PFSK-1 (cell line): ENCODE measurements at regions not wholly inside any gene's neighbourhood (a gene's known extent, or its start where the extent isn't known, plus 50 kb on each side); places are given as distances from the start of the nearest gene placed in this dataset.

ENCODE experiments used
- FOXP2 ChIP-seq: optimal IDR thresholded peaks from 2 replicates; pipeline ENCODE3; 2011; ENCODE audit warnings: borderline replicate concordance, control low read depth, inconsistent platforms; ENCODE audit not compliant: insufficient read depth; ENCODE audit errors: extremely low read length, extremely low read depth
- POLR2AphosphoS5 ChIP-seq: IDR thresholded peaks from 2 replicates; pipeline ENCODE4 v1.6.1; 2012; ENCODE audit warnings: low read depth, mild to moderate bottlenecking, control low read depth, low read length, moderate library complexity
- SIN3A ChIP-seq: IDR thresholded peaks from 2 replicates; pipeline ENCODE4 v1.6.1; 2012; ENCODE audit warnings: mild to moderate bottlenecking, low read length, moderate library complexity, borderline replicate concordance; ENCODE audit not compliant: insufficient read depth
- TAF1 ChIP-seq: IDR thresholded peaks from 2 replicates; pipeline ENCODE4 v1.6.1; 2012; ENCODE audit warnings: low read length, control low read depth, borderline replicate concordance; ENCODE audit not compliant: insufficient read depth
- TF ChIP-seq, protein P1 (sequence below), 2 experiments: IDR thresholded peaks; 2 replicates each; pipeline versions ENCODE4 v1.6.1 to v1.8.0; 2011 to 2012; ENCODE audit warnings: low read depth in 2 of 2, low read length in 2 of 2, control low read depth in 1 of 2, inconsistent platforms in 1 of 2, mild to moderate bottlenecking in 1 of 2, moderate library complexity in 1 of 2; ENCODE audit not compliant: insufficient read depth in 1 of 2

GRCh38 chr1:4002061-4002521 lies 102.0 kb upstream of the C1orf174 start:
- TF ChIP-seq FOXP2 (no peak), TAF1 (no peak), SIN3A (no peak), POLR2AphosphoS5 (no peak)
- TF ChIP-seq, protein P1, sequence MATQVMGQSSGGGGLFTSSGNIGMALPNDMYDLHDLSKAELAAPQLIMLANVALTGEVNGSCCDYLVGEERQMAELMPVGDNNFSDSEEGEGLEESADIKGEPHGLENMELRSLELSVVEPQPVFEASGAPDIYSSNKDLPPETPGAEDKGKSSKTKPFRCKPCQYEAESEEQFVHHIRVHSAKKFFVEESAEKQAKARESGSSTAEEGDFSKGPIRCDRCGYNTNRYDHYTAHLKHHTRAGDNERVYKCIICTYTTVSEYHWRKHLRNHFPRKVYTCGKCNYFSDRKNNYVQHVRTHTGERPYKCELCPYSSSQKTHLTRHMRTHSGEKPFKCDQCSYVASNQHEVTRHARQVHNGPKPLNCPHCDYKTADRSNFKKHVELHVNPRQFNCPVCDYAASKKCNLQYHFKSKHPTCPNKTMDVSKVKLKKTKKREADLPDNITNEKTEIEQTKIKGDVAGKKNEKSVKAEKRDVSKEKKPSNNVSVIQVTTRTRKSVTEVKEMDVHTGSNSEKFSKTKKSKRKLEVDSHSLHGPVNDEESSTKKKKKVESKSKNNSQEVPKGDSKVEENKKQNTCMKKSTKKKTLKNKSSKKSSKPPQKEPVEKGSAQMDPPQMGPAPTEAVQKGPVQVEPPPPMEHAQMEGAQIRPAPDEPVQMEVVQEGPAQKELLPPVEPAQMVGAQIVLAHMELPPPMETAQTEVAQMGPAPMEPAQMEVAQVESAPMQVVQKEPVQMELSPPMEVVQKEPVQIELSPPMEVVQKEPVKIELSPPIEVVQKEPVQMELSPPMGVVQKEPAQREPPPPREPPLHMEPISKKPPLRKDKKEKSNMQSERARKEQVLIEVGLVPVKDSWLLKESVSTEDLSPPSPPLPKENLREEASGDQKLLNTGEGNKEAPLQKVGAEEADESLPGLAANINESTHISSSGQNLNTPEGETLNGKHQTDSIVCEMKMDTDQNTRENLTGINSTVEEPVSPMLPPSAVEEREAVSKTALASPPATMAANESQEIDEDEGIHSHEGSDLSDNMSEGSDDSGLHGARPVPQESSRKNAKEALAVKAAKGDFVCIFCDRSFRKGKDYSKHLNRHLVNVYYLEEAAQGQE (IDR thresholded peaks at IDR 0.05; ENCODE audit: insufficient read depth in 1 of 2, low read depth in 2 of 2, low read length in 2 of 2) = no peak

DNA sequence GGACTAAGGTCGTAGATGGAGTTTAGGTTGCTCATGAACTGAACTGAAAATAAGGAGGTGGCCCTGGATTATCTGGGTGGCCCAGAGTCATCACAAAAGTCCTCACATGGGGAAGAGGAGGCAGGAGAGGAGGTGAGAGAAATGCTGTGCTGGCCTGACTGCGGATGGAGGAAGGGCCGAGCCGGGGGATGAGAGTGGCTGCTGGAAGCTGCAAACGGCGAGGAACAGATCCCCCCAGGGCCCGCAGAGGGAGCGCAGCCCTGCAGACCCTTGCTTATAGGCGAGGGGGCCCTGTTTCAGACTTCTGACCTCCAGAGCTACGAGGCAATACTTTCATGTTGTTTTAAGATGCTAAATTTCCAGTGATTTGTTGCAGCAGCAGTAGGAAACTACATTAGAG lies 102.7 kb upstream of the C1orf174 start:
- no peak for TF ChIP-seq TAF1
- no peak for TF ChIP-seq POLR2AphosphoS5
- TF ChIP-seq SIN3A = no peak
- TF ChIP-seq FOXP2 = no peak
- TF ChIP-seq, protein P1 (IDR thresholded peaks at IDR 0.05; ENCODE audit: insufficient read depth in 1 of 2, low read depth in 2 of 2, low read length in 2 of 2) = no peak

GRCh38 chr1:4003846-4004505 lies 103.9 kb upstream of the C1orf174 start:
- TF ChIP-seq TAF1 = no peak
- TF ChIP-seq, protein P1 (IDR thresholded peaks at IDR 0.05; ENCODE audit: insufficient read depth in 1 of 2, low read depth in 2 of 2, low read length in 2 of 2) = no peak
- TF ChIP-seq POLR2AphosphoS5 = no peak
- no peak for TF ChIP-seq SIN3A
- TF ChIP-seq FOXP2 = no peak

DNA sequence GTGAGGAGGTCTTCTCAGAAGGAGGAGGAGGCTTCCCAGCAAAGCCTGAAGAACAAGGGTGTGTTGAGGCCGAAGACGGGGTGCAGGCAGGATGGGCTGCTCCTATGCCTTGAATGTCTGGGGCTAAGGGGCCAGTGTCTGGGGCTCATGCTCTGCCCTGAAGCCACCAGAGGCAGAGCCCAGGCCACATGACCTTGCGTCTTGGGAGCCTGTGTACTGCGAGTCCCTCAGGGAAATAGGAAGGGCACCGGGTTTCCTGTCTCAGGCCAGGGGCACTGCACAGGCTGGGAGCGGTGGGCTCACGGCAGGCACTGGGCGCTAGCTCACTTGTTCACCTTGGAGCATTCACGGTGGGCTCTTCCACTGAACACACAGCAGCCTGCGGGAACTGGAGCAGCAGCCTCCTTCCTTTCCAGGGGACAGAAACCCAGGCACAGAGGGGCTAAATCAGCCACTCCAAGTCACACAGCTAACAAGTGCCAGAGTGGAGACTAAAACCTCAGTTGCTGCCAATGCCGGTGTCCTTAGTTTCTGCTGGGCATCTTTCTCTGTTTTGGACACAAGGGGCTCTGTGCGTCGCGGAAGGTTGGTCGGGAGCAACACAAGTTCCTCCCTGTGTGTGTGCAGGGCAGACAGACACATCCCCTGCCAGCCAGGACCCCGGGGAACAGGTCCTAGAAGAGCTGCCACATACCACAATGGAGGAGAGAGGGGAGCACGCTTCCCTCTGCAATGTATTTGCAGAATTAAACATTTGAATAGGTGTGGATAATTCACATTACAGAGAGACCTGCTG lies 104.8 kb upstream of the C1orf174 start:
- TF ChIP-seq TAF1 = no peak
- no peak for TF ChIP-seq SIN3A
- no peak for TF ChIP-seq FOXP2
- TF ChIP-seq, protein P1 (IDR thresholded peaks at IDR 0.05; ENCODE audit: insufficient read depth in 1 of 2, low read depth in 2 of 2, low read length in 2 of 2) = no peak
- TF ChIP-seq POLR2AphosphoS5 = no peak
